GM12891 (cell line): ENCODE measurements at regions not wholly inside any gene's neighbourhood (a gene's known extent, or its start where the extent isn't known, plus 50 kb on each side); places are given as distances from the start of the nearest gene placed in this dataset.

Source experiments
- POLR2A ChIP-seq: IDR thresholded peaks from 2 replicates; pipeline ENCODE4 v1.6.1; 2011; ENCODE audit warnings: low read depth, low read length, control low read depth
- POLR2AphosphoS5 ChIP-seq: IDR thresholded peaks from 2 replicates; pipeline ENCODE4 v1.6.1; 2011; ENCODE audit warnings: low read depth, low read length, control low read depth
- POU2F2 ChIP-seq: IDR thresholded peaks from 2 replicates; pipeline ENCODE4 v1.6.1; 2011; ENCODE audit warnings: low read depth, mild to moderate bottlenecking, control low read depth, low read length, moderate library complexity
- SPI1 ChIP-seq: IDR thresholded peaks from 2 replicates; pipeline ENCODE4 v1.6.1; 2011; ENCODE audit warnings: low read depth, low read length, control low read depth
- TAF1 ChIP-seq: IDR thresholded peaks from 2 replicates; pipeline ENCODE4 v1.6.1; 2011; ENCODE audit warnings: low read depth, low read length, control low read depth

GRCh38 chr11:80462211-80462610 lies 1021.4 kb upstream of the TENM4 start:
- TF ChIP-seq POLR2AphosphoS5 (no peak), POLR2A (no peak), TAF1 (no peak), POU2F2 (no peak), SPI1 (no peak)
